H1 (cell line): ENCODE measurements at regions not wholly inside any gene's neighbourhood (a gene's known extent, or its start where the extent isn't known, plus 50 kb on each side); places are given as distances from the start of the nearest gene placed in this dataset.

ENCODE experiments used
- CTCF ChIA-PET: fragments of 300-600 bp; sonication (Branson Sonifier 250); formaldehyde crosslinking; loops from one replicate; lab custom pipeline; 2021; ENCODE audit not compliant: partially characterized antibody; lab: Charles Lee
- POLR2A ChIA-PET: fragments of 300-600 bp; sonication (Branson Sonifier 250); formaldehyde crosslinking; loops from one replicate; lab custom pipeline; 2021; ENCODE audit warnings: inconsistent platforms; ENCODE audit not compliant: partially characterized antibody; lab: Charles Lee
- DNase-seq, 2 experiments: peaks; one replicate each; pipeline versions ENCODE4 v3.0.0 to v3.0.0-alpha.2; 2010 to 2022; ENCODE audit warnings: low spot score in 2 of 2, low read depth in 1 of 2, mixed read lengths in 1 of 2
- FAIRE-seq: peaks from 2 replicates; lab custom pipeline; 2011; peaks lifted over from hg19 to GRCh38; lab: Jason Lieb, UNC
- H2AFZ ChIP-seq: 2 replicates; pipeline ENCODE4 v1.8.1; 2012; ENCODE audit warnings: low read length, inconsistent platforms
- H2AK5ac ChIP-seq: 2 replicates; pipeline ENCODE4 v1.6.1; 2013; ENCODE audit warnings: low read depth, low read length
- H2BK120ac ChIP-seq: replicated peaks from 2 replicates; pipeline ENCODE3; 2013; ENCODE audit warnings: low read depth, low read length, inconsistent platforms
- H2BK12ac ChIP-seq: 2 replicates; pipeline ENCODE4 v1.6.1; 2013; ENCODE audit warnings: low read depth, low read length
- H2BK15ac ChIP-seq: 2 replicates; pipeline ENCODE4 v1.6.1; 2013; ENCODE audit warnings: low read length
- H2BK20ac ChIP-seq: 2 replicates; pipeline ENCODE4 v1.6.1; 2013; ENCODE audit warnings: low read length
- H2BK5ac ChIP-seq: 2 replicates; pipeline ENCODE4 v1.6.1; 2013; ENCODE audit warnings: low read depth, low read length
- H3K14ac ChIP-seq: 2 replicates; pipeline ENCODE4 v1.6.1; 2013; ENCODE audit warnings: inconsistent platforms; ENCODE audit not compliant: insufficient read length
- H3K18ac ChIP-seq: 2 replicates; pipeline ENCODE4 v1.6.1; 2013; ENCODE audit warnings: low read length; ENCODE audit errors: extremely low read depth
- H3K23ac ChIP-seq: 2 replicates; pipeline ENCODE4 v1.6.1; 2013; ENCODE audit warnings: inconsistent platforms; ENCODE audit not compliant: insufficient read length
- H3K23me2 ChIP-seq: 2 replicates; pipeline ENCODE4 v1.6.1; 2013; ENCODE audit warnings: low read depth, low read length
- H3K27ac ChIP-seq: 2 replicates; pipeline ENCODE4 v1.6.1; 2011; ENCODE audit warnings: low read depth, low read length, inconsistent platforms
- H3K27me3 ChIP-seq, 4 experiments: replicated peaks in 1 of 4; 1 replicate in 1 of 4; 2 replicates in 3 of 4; pipeline versions ENCODE4 v1.6.1 to v1.8.1; 2011 to 2013; ENCODE audit warnings: low read length in 3 of 4, mild to moderate bottlenecking in 3 of 4, inconsistent platforms in 2 of 4, mixed read lengths in 2 of 4, moderate library complexity in 1 of 4; ENCODE audit not compliant: control insufficient read depth in 3 of 4, insufficient read depth in 3 of 4; ENCODE audit errors: extremely low read depth in 1 of 4
- H3K36me3 ChIP-seq, 4 experiments: 2 replicates each; pipeline versions ENCODE4 v1.6.1 to v1.8.1; 2011 to 2013; ENCODE audit warnings: mild to moderate bottlenecking in 4 of 4, low read length in 3 of 4, moderate library complexity in 2 of 4, control low read depth in 1 of 4, inconsistent platforms in 1 of 4; ENCODE audit not compliant: insufficient read depth in 4 of 4, control insufficient read depth in 2 of 4
- H3K4ac ChIP-seq: replicated peaks from 2 replicates; pipeline ENCODE3; 2013; ENCODE audit warnings: low read length, low read depth, mixed read lengths, inconsistent platforms; ENCODE audit not compliant: insufficient read length
- H3K4me1 ChIP-seq, 4 experiments: replicated peaks in 1 of 4; 1 replicate in 1 of 4; 2 replicates in 3 of 4; pipeline versions ENCODE4 v1.6.1 to v1.8.1; 2011 to 2013; ENCODE audit warnings: low read length in 3 of 4, inconsistent platforms in 2 of 4, mixed read lengths in 1 of 4; ENCODE audit not compliant: insufficient read depth in 4 of 4, control insufficient read depth in 3 of 4
- H3K4me2 ChIP-seq, 2 experiments: 2 replicates each; pipeline versions ENCODE4 v1.6.1 to v1.8.1; 2011 to 2013; ENCODE audit warnings: low read depth in 2 of 2, low read length in 2 of 2, control low read depth in 1 of 2, inconsistent platforms in 1 of 2, mild to moderate bottlenecking in 1 of 2; ENCODE audit not compliant: insufficient read depth in 1 of 2
- H3K4me3 ChIP-seq, 4 experiments: fragments of 200-600, 300-600 bp in 1 of 4; sonication (generic), shearing (Covaris generic), sonication (Bioruptor Twin) in 1 of 4; 2 replicates each; pipeline versions ENCODE4 v1.5.1 to v1.8.1; 2011 to 2016; ENCODE audit warnings: low read length in 4 of 4, low read depth in 3 of 4, control low read depth in 2 of 4, inconsistent platforms in 2 of 4, mild to moderate bottlenecking in 2 of 4, mixed read lengths in 1 of 4, moderate library complexity in 1 of 4; ENCODE audit not compliant: insufficient read depth in 2 of 4; ENCODE audit errors: extremely low read depth in 1 of 4
- H3K56ac ChIP-seq: replicated peaks from 2 replicates; pipeline ENCODE3; 2013; ENCODE audit warnings: low read depth, mild to moderate bottlenecking, mixed read lengths, low read length, inconsistent platforms; ENCODE audit not compliant: insufficient read length
- H3K79me1 ChIP-seq: 2 replicates; pipeline ENCODE4 v1.6.1; 2013; ENCODE audit warnings: low read depth, low read length, control low read depth
- H3K79me2 ChIP-seq, 2 experiments: 2 replicates each; pipeline versions ENCODE4 v1.6.1 to v1.8.1; 2012 to 2013; ENCODE audit warnings: low read length in 2 of 2, mild to moderate bottlenecking in 2 of 2, inconsistent platforms in 1 of 2; ENCODE audit not compliant: insufficient read depth in 2 of 2, control insufficient read depth in 1 of 2
- H3K9ac ChIP-seq, 4 experiments: replicated peaks in 1 of 4; 1 replicate in 1 of 4; 2 replicates in 3 of 4; pipeline versions ENCODE4 v1.6.1 to v1.8.1; 2011 to 2013; ENCODE audit warnings: low read depth in 3 of 4, low read length in 3 of 4, control low read depth in 2 of 4, mild to moderate bottlenecking in 2 of 4, moderate library complexity in 2 of 4, inconsistent platforms in 1 of 4; ENCODE audit errors: extremely low read depth in 1 of 4
- H3K9me3 ChIP-seq, 2 experiments: 2 replicates each; pipeline versions ENCODE4 v1.6.1 to v1.8.1; 2012 to 2013; ENCODE audit warnings: mild to moderate bottlenecking in 2 of 2, moderate library complexity in 2 of 2, control low read depth in 1 of 2, inconsistent platforms in 1 of 2, low read depth in 1 of 2, low read length in 1 of 2, mixed read lengths in 1 of 2; ENCODE audit not compliant: insufficient read depth in 2 of 2
- H4K20me1 ChIP-seq, 2 experiments: replicated peaks in 1 of 2; 2 replicates each; pipeline versions ENCODE3 to v1.8.1; 2011 to 2013; ENCODE audit warnings: inconsistent platforms in 2 of 2, low read length in 2 of 2, mild to moderate bottlenecking in 1 of 2; ENCODE audit not compliant: insufficient read depth in 2 of 2, control insufficient read depth in 1 of 2
- H4K5ac ChIP-seq: 2 replicates; pipeline ENCODE4 v1.6.1; 2013; ENCODE audit warnings: low read length, low read depth, mixed read lengths, inconsistent platforms; ENCODE audit not compliant: insufficient read length
- H4K8ac ChIP-seq: 2 replicates; pipeline ENCODE4 v1.8.0; 2013; ENCODE audit warnings: mild to moderate bottlenecking, moderate library complexity, low read length, inconsistent platforms; ENCODE audit not compliant: insufficient read depth; ENCODE audit errors: extremely low read depth
- H4K91ac ChIP-seq: replicated peaks from 2 replicates; pipeline ENCODE3; 2013; ENCODE audit warnings: low read length, mixed read lengths, inconsistent platforms; ENCODE audit not compliant: insufficient read length
- MAFK ChIP-seq: IDR thresholded peaks from 2 replicates; pipeline ENCODE4 v1.6.1; 2012; ENCODE audit warnings: low read depth, mild to moderate bottlenecking, improper control_type of control experiment, low read length
- NANOG ChIP-seq: IDR thresholded peaks from 2 replicates; pipeline ENCODE4 v1.6.1; 2011; ENCODE audit warnings: low read length, low read depth, mild to moderate bottlenecking, inconsistent platforms; ENCODE audit not compliant: insufficient read depth, poor library complexity, severe bottlenecking
- POU5F1 ChIP-seq: IDR thresholded peaks from 2 replicates; pipeline ENCODE4 v1.6.1; 2011; ENCODE audit warnings: low read depth, mild to moderate bottlenecking, low read length, moderate library complexity
- RAD21 ChIP-seq, 2 experiments: IDR thresholded peaks in 1 of 2; conservative IDR thresholded peaks in 1 of 2; 2 replicates each; pipeline ENCODE4 v1.6.1; 2011; ENCODE audit warnings: low read depth in 2 of 2, low read length in 2 of 2, improper control_type of control experiment in 1 of 2, inconsistent platforms in 1 of 2, mild to moderate bottlenecking in 1 of 2, moderate library complexity in 1 of 2
- RXRA ChIP-seq: IDR thresholded peaks from 2 replicates; pipeline ENCODE4 v1.6.1; 2011; ENCODE audit warnings: low read depth, mild to moderate bottlenecking, low read length, moderate library complexity; ENCODE audit not compliant: insufficient read depth
- TBP ChIP-seq: IDR thresholded peaks from 2 replicates; pipeline ENCODE4 v1.6.1; 2011; ENCODE audit warnings: low read depth, low read length, improper control_type of control experiment
- TEAD4 ChIP-seq: IDR thresholded peaks from 2 replicates; pipeline ENCODE4 v1.6.1; 2012; ENCODE audit warnings: low read depth, low read length, inconsistent platforms, mixed read lengths
- WGBS, 2 experiments: shearing (Covaris generic) in 1 of 2; methylation state at CpG; one replicate each; pipeline versions ENCODE4 v1.1.6 to v1.1.7; 2013 to 2015; ENCODE audit warnings: low lambda C conversion rate in 2 of 2, mixed read lengths in 2 of 2, inconsistent platforms in 1 of 2, low coverage in 1 of 2, missing lambda C conversion rate in 1 of 2; ENCODE audit not compliant: insufficient replicate concordance in 2 of 2, insufficient coverage in 1 of 2, insufficient read length in 1 of 2; ENCODE audit errors: extremely low coverage in 1 of 2, missing lambda C conversion rate in 1 of 2; 5-methylcytosine and 5-hydroxymethylcytosine counted together
- TF ChIP-seq, protein P1 (sequence below): IDR thresholded peaks from 2 replicates; pipeline ENCODE4 v1.6.1; 2012; ENCODE audit warnings: low read length, inconsistent platforms
- TF ChIP-seq, protein P2 (sequence below): IDR thresholded peaks from 2 replicates; pipeline ENCODE4 v1.6.1; 2012; ENCODE audit warnings: inconsistent platforms
- TF ChIP-seq, protein P3 (sequence below): IDR thresholded peaks from 2 replicates; pipeline ENCODE4 v1.6.1; 2011; ENCODE audit warnings: low read depth, mild to moderate bottlenecking, low read length; ENCODE audit not compliant: insufficient read depth

DNA sequence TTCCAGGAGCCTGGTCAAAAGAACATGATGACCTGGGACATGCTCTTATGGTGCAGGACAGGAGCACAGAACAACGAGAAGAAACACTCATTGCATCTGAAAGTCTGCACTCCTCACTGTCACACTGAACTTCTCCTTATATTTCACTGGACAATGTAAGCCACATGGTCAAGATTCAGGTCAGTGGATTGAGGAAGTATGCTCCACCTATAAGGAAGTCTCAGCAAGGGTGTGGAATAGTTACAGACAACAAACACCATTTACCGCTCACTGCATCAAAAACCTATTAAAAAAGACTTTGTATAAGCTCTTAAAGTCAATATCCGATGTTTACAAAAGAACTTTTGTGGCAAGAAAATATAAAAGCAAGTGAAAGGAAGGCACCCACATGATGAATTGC lies 153.1 kb upstream of the FOXG1 start:
- no peak for FAIRE-seq

More for the DNA sequence above, 153.1 kb upstream of the FOXG1 start:
- Histone ChIP-seq H4K20me1 (no peaks in the 10 kb centered on the region), H3K27ac (no peak overlapping the region), H2AFZ (no peak overlapping the region), H2AK5ac (no peak overlapping the region)
- no peak for TF ChIP-seq MAFK
- TF ChIP-seq, protein P1, sequence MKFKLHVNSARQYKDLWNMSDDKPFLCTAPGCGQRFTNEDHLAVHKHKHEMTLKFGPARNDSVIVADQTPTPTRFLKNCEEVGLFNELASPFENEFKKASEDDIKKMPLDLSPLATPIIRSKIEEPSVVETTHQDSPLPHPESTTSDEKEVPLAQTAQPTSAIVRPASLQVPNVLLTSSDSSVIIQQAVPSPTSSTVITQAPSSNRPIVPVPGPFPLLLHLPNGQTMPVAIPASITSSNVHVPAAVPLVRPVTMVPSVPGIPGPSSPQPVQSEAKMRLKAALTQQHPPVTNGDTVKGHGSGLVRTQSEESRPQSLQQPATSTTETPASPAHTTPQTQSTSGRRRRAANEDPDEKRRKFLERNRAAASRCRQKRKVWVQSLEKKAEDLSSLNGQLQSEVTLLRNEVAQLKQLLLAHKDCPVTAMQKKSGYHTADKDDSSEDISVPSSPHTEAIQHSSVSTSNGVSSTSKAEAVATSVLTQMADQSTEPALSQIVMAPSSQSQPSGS = no peak
- no peak for TF ChIP-seq POU5F1
- TF ChIP-seq, protein P2, sequence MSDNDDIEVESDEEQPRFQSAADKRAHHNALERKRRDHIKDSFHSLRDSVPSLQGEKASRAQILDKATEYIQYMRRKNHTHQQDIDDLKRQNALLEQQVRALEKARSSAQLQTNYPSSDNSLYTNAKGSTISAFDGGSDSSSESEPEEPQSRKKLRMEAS = no peak
- TF ChIP-seq NANOG = no peak
- TF ChIP-seq RXRA = no peak
- TF ChIP-seq, protein P3, sequence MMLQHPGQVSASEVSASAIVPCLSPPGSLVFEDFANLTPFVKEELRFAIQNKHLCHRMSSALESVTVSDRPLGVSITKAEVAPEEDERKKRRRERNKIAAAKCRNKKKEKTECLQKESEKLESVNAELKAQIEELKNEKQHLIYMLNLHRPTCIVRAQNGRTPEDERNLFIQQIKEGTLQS = no peak
- no peak for TF ChIP-seq TEAD4
- no peak for TF ChIP-seq TBP
- TF ChIP-seq RAD21 (IDR thresholded peaks at IDR 0.05 in 1 of 2, conservative IDR thresholded peaks at IDR 0.05 in 1 of 2; ENCODE audit: low read depth in 2 of 2, low read length in 2 of 2) = no peak
- TF ChIP-seq, all 59 proteins: peak for 0
- Histone ChIP-seq H3K18ac (no peak overlapping the region), H3K4me3 (no peak overlapping the region), H3K4me2 (no peak overlapping the region), H2BK120ac (no peak overlapping the region), H3K9ac (no peak overlapping the region), H3K23me2 (no peaks in the 10 kb centered on the region; the same call in 1 of the 2 replicates), H2BK15ac (no peak overlapping the region), H4K8ac (no peak overlapping the region), H3K4ac (no peak overlapping the region), H3K79me1 (no peaks in the 10 kb centered on the region), H4K91ac (no peak overlapping the region), H3K14ac (no peak overlapping the region), H3K4me1 (no peaks in the 10 kb centered on the region), H3K56ac (no peak overlapping the region), H2BK20ac (no peak overlapping the region), H3K36me3 (no peaks in the 10 kb centered on the region), H3K23ac (no peak overlapping the region), H4K5ac (no peak overlapping the region), H3K79me2 (no peaks in the 10 kb centered on the region), H2BK12ac (no peak overlapping the region), H3K9me3 (no peaks in the 10 kb centered on the region), H2BK5ac (no peak overlapping the region), H3K27me3 (no peaks in the 10 kb centered on the region)
- no peak for DNase-seq
- POLR2A ChIA-PET = no interaction called here
- CTCF ChIA-PET = interaction anchor here (0.9 kb wide), 1 partner anchor 9 kb away, joined by 3 read pairs; no protein-coding TSS in a partner anchor
- 93% methylated on average over 3 of the region's 3 CpGs; no CpG with 5 or more reads in 1 of the 2 experiments for WGBS, 2 experiments
